Keratinocyte (primary cell): ENCODE measurements at regions not wholly inside any gene's neighbourhood (a gene's known extent, or its start where the extent isn't known, plus 50 kb on each side); places are given as distances from the start of the nearest gene placed in this dataset.

Source experiments
- DNase-seq: peaks from one replicate; pipeline ENCODE4 v3.0.0-alpha.2; 2011; ENCODE audit warnings: low read depth, missing footprints, low spot score
- FAIRE-seq: peaks from 2 replicates; lab custom pipeline; 2011; peaks lifted over from hg19 to GRCh38; lab: Jason Lieb, UNC
- H2AFZ ChIP-seq: 2 replicates; pipeline ENCODE4 v1.6.0; 2012; ENCODE audit warnings: low read length, control low read depth, inconsistent platforms; ENCODE audit not compliant: control insufficient read depth
- H3K27ac ChIP-seq: 2 replicates; pipeline ENCODE4 v1.5.1; 2011; ENCODE audit warnings: low read length; ENCODE audit not compliant: control insufficient read depth, insufficient read depth
- H3K27me3 ChIP-seq: 3 replicates; pipeline ENCODE4 v1.6.0; 2011; ENCODE audit warnings: low read length; ENCODE audit not compliant: control insufficient read depth, insufficient read depth; ENCODE audit errors: extremely low read depth
- H3K36me3 ChIP-seq, 2 experiments: 2 replicates in 1 of 2; 3 replicates in 1 of 2; pipeline ENCODE4 v1.5.1; 2011; ENCODE audit warnings: low read length in 2 of 2, mild to moderate bottlenecking in 1 of 2; ENCODE audit not compliant: control insufficient read depth in 2 of 2, insufficient read depth in 2 of 2; ENCODE audit errors: extremely low read depth in 1 of 2
- H3K4me1 ChIP-seq: 3 replicates; pipeline ENCODE4 v1.5.1; 2011; ENCODE audit warnings: low read length; ENCODE audit not compliant: control insufficient read depth, insufficient read depth; ENCODE audit errors: extremely low read depth
- H3K4me2 ChIP-seq: 3 replicates; pipeline ENCODE4 v1.6.0; 2011; ENCODE audit warnings: low read depth, low read length; ENCODE audit not compliant: control insufficient read depth, insufficient read depth; ENCODE audit errors: extremely low read depth
- H3K4me3 ChIP-seq, 3 experiments: fragments of 200-600 bp in 1 of 3; sonication (generic) in 1 of 3; 2 replicates in 2 of 3; 3 replicates in 1 of 3; pipeline ENCODE4 v1.5.1; 2011 to 2016; ENCODE audit warnings: low read length in 3 of 3, mild to moderate bottlenecking in 3 of 3, control low read depth in 2 of 3, inconsistent platforms in 1 of 3, low read depth in 1 of 3, mixed read lengths in 1 of 3, mixed run types in 1 of 3, moderate library complexity in 1 of 3; ENCODE audit not compliant: control insufficient read depth in 2 of 3, insufficient read depth in 2 of 3; ENCODE audit errors: extremely low read depth in 1 of 3
- H3K79me2 ChIP-seq: 2 replicates; pipeline ENCODE4 v1.6.0; 2012; ENCODE audit warnings: low read length; ENCODE audit not compliant: control insufficient read depth, insufficient read depth
- H3K9ac ChIP-seq: 3 replicates; pipeline ENCODE4 v1.6.0; 2011; ENCODE audit warnings: low read length; ENCODE audit not compliant: control insufficient read depth, insufficient read depth; ENCODE audit errors: extremely low read depth
- H3K9me1 ChIP-seq: 3 replicates; pipeline ENCODE4 v1.6.0; 2011; ENCODE audit warnings: low read length; ENCODE audit not compliant: control insufficient read depth, insufficient read depth; ENCODE audit errors: extremely low read depth
- H3K9me3 ChIP-seq: 2 replicates; pipeline ENCODE4 v1.5.1; 2012; ENCODE audit warnings: low read depth, low read length; ENCODE audit not compliant: control insufficient read depth
- H4K20me1 ChIP-seq: 3 replicates; pipeline ENCODE4 v1.6.0; 2011; ENCODE audit warnings: low read length; ENCODE audit not compliant: control insufficient read depth, insufficient read depth; ENCODE audit errors: extremely low read depth
- EZH2 ChIP-seq: IDR thresholded peaks from one replicate; pipeline ENCODE4 v1.6.1; 2012; ENCODE audit warnings: inconsistent platforms, mild to moderate bottlenecking, low read length, moderate library complexity
- dilution Hi-C: fragments of 300-500 bp; cut with MboI; formaldehyde crosslinking; loops from one replicate; pipeline ENCODE4 v1.7.0; 2020; ENCODE audit warnings: low sequenced_read_pairs; ENCODE audit not compliant: extremely low pct_ligation_motif_present
- TF ChIP-seq, protein P1 (sequence below), 3 experiments: IDR thresholded peaks in 1 of 3; conservative IDR thresholded peaks in 1 of 3; optimal IDR thresholded peaks in 1 of 3; 2 replicates in 2 of 3; 3 replicates in 1 of 3; pipeline versions ENCODE3 to v1.5.1; 2011; ENCODE audit warnings: low read length in 3 of 3, mild to moderate bottlenecking in 3 of 3, moderate library complexity in 2 of 3, control low read depth in 1 of 3, inconsistent platforms in 1 of 3; ENCODE audit not compliant: insufficient read depth in 2 of 3; ENCODE audit errors: extremely low read depth in 1 of 3

DNA sequence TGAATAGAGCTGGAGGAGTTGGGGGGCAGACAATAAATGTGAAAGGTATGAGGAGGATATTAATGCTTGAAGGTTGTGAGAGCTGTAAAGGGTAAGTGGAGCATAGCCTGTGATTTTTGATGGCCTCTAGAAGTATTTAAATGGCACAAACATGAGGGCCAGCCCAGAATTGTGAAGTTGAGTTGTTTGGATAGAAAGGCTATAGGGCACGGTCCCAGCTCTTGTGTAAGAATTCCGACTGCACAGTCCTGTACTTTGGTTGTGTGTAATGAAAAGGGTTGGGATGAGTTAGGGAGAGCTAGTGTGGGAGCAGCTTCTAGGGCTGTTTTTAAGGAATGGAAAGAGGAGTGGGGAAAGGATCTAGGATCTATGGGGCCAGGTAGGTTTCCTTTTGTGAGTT, 665.5 kb downstream of the USP25 start:
- H2AFZ ChIP-seq: no peak overlapping the region
- dilution Hi-C loops: no loop called here
- no peak for FAIRE-seq
- H3K9me1 ChIP-seq: no peaks in the 10 kb centered on the region
- H3K36me3 ChIP-seq: no peaks in the 10 kb centered on the region
- TF ChIP-seq, protein P1, sequence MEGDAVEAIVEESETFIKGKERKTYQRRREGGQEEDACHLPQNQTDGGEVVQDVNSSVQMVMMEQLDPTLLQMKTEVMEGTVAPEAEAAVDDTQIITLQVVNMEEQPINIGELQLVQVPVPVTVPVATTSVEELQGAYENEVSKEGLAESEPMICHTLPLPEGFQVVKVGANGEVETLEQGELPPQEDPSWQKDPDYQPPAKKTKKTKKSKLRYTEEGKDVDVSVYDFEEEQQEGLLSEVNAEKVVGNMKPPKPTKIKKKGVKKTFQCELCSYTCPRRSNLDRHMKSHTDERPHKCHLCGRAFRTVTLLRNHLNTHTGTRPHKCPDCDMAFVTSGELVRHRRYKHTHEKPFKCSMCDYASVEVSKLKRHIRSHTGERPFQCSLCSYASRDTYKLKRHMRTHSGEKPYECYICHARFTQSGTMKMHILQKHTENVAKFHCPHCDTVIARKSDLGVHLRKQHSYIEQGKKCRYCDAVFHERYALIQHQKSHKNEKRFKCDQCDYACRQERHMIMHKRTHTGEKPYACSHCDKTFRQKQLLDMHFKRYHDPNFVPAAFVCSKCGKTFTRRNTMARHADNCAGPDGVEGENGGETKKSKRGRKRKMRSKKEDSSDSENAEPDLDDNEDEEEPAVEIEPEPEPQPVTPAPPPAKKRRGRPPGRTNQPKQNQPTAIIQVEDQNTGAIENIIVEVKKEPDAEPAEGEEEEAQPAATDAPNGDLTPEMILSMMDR (optimal IDR thresholded peaks at IDR 0.05 in 1 of 3, IDR thresholded peaks at IDR 0.05 in 1 of 3, conservative IDR thresholded peaks at IDR 0.05 in 1 of 3; ENCODE audit: extremely low read depth in 1 of 3, insufficient read depth in 2 of 3, low read length in 3 of 3): no peak
- TF ChIP-seq EZH2: no peak
- DNase-seq: no peak
- no peaks in the 10 kb centered on the region for H3K79me2 ChIP-seq
- H4K20me1 ChIP-seq: no peaks in the 10 kb centered on the region
- no peak overlapping the region for H3K9ac ChIP-seq
- no peak overlapping the region for H3K27ac ChIP-seq
- no peak overlapping the region for H3K4me3 ChIP-seq
- no peaks in the 10 kb centered on the region for H3K4me1 ChIP-seq
- peaks cover 2% of the 10 kb centered on the region for H3K9me3 ChIP-seq
- no peak overlapping the region for H3K4me2 ChIP-seq
- H3K27me3 ChIP-seq: no peaks in the 10 kb centered on the region

DNA sequence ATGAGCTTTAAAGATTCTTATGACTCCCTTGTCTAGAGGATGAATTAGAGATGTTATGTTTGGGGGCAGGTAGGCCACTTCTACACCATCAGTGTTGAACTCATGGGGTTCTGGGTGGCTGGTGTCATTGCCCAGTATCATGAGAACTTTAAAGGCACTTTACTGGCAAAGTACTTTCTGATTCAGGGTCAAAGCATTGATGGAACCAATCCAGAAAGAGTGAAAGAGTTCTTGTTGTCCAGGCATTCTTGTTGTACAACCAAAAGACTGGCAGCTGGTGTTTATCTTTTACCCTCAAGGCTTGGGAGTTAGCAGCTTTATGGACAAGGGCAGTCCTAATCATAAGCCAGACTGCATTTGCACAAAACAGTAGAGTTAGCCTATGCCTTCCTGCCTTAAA, 673.0 kb downstream of the USP25 start:
- no peak overlapping the region for H2AFZ ChIP-seq
- FAIRE-seq (no peak), DNase-seq (no peak)
- no peaks in the 10 kb centered on the region for H3K4me1 ChIP-seq
- dilution Hi-C loops: no loop called here
- H3K9me1 ChIP-seq: no peaks in the 10 kb centered on the region
- no peaks in the 10 kb centered on the region for H4K20me1 ChIP-seq
- no peak overlapping the region for H3K4me2 ChIP-seq
- H3K9me3 ChIP-seq: peaks cover 2% of the 10 kb centered on the region
- no peak overlapping the region for H3K4me3 ChIP-seq
- H3K27ac ChIP-seq: no peak overlapping the region
- no peaks in the 10 kb centered on the region for H3K27me3 ChIP-seq
- no peaks in the 10 kb centered on the region for H3K36me3 ChIP-seq
- no peaks in the 10 kb centered on the region for H3K79me2 ChIP-seq
- TF ChIP-seq, protein P1 (optimal IDR thresholded peaks at IDR 0.05 in 1 of 3, IDR thresholded peaks at IDR 0.05 in 1 of 3, conservative IDR thresholded peaks at IDR 0.05 in 1 of 3; ENCODE audit: extremely low read depth in 1 of 3, insufficient read depth in 2 of 3, low read length in 3 of 3): no peak
- TF ChIP-seq EZH2: no peak
- H3K9ac ChIP-seq: no peak overlapping the region
